Fibroblast of gingiva (primary cell): ENCODE measurements at regions not wholly inside any gene's neighbourhood (a gene's known extent, or its start where the extent isn't known, plus 50 kb on each side); places are given as distances from the start of the nearest gene placed in this dataset.

Source experiments
- DNase-seq: peaks from one replicate; pipeline ENCODE4 v3.0.0-alpha.2; 2011; ENCODE audit warnings: low read depth

DNA sequence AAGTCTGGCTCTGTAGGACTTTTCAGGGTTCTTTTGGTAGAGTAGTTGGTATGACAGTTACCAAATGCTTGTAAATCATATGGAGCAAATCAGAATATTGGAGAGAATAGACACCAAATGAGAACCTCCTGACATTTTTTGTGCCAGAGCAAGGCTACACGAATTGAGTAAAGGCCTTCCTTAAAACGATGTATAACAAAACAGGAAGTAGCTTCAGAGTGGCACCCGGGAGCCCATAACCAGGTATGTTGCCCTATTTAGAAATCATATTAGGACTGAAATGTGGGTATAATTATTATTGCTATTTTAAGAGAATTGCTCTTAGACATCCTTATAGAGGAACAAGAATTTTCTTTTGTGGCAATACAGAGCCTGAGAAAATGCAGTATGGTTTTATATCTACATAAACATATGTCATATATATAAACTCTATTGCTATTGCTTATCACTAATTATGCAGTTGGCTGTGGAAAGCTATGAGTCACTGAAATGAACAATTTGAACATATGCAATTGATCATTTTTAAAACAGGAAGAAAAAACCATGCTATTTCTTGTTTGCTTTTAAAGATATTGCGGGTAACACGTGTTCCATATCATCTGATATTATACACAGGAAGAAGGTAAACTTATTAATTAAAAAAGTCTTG is 197.4 kb upstream of the MTPN start:
- no peak for DNase-seq

DNA sequence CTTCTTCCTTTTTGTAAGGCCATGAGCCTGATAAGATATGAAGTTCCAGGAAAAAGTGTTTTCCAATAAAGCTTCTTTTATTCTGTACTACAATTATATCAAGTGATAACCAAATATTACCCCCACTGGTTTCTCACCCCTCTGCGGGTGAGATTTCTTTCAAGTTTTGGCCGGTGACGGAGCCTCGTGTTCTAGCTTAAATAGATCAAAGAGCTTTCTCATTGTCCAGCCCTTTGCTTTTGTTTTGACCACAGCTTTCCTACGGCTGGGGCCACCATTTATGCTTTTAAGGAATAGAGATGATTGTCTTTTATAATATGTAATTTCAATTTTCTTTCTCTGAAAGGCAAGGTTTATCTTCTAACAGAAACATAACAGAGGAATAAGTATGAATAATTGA is 196.7 kb upstream of the MTPN start:
- no peak for DNase-seq

DNA sequence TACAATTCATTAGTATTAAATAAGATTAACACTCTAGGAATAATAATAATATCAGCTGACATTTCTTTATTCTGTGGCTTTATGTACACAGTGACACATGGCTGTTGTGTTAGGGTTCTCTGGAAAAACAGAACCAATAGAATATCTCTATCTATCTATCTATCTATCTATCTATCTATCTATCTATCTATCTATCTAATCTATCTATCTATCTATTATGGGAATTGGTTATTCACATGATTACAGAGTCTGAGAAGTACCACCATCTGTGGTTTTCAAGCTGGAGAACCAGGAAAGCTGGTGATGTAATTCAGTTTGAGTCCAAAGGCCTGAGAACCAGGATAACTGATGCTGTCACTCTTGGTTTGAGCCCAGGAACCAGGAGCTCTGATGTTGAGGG is 194.1 kb upstream of the MTPN start:
- DNase-seq, result no peak

DNA sequence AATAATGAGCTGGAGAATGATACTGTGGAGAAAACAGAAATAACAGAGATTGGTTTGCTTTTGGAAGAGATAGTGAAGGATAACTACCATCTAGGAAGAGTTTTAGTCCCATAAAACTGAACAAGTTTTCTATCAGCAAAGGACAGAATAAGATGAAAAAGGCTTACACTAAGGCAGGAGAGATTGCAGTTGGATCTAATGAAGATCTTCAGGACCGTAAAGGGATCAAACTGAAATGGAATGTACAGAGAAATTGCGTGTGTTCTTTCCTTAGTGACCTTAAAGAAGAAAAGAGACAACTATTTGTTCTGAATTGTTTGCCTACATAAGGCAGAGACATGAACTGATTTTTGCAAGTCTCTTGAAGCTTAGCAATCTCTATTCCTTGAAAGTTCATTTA is 191.7 kb upstream of the MTPN start:
- DNase-seq, result no peak

DNA sequence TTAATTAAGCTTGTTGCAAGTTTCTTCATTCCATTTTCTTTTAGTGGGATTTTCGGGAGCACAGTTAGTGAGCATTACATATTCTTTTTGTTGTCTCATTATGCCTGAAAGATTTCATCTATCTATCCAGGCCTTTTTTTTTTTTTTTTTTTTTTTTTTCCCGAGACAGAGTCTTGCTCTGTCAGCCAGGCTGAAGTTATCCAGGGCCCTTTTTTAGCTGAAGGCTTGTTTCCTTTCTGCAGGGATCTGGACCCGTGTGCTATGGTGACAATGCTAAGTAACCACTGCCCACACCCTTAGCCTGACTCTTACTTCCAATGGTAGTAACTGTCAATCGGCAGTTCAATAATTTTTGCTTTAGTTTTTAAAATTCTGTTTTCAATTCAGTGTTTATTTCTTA is 190.8 kb upstream of the MTPN start:
- DNase-seq, result no peak

DNA sequence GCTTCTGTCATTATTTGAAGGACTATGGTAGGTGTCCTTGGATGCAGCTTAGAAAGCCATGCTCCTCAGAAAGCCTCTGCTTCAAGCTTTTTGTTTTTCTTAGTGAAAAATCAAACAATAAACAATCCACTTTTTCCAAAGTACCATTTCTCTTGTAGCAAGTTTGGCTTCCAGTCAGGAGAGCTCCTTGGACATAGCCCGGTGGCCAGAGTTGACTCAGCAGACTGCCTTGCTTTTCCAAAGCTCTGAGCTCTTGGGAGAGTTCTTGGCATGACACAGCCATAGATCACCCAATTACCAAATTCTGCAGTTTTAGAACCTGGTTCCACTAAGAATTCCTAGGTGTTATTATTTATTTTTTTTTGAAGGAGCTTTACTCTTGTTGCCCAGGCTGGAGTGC is 189.4 kb upstream of the MTPN start:
- no peak for DNase-seq

DNA sequence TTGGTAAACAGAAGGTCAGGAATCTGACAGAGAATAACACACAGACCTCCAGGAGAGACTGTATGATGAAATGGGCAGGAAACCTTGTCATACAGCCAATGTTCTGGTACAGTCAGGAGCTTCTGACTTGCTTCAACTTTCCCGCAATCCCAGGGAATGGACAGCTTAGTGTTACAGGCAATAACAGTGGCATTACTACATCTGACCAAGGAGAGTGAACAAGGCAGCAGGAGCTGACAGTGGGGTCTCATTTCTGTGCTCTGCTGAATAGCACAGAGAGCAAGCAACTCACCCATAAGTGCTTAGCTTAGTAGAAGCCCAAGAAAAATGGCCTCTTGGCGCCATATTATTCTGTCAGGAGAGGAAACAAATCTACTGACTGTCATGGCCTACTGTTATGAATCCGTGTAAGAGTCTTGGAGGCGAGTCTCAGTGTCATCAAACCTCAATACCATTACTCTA is 186.2 kb upstream of the MTPN start:
- DNase-seq, result no peak

DNA sequence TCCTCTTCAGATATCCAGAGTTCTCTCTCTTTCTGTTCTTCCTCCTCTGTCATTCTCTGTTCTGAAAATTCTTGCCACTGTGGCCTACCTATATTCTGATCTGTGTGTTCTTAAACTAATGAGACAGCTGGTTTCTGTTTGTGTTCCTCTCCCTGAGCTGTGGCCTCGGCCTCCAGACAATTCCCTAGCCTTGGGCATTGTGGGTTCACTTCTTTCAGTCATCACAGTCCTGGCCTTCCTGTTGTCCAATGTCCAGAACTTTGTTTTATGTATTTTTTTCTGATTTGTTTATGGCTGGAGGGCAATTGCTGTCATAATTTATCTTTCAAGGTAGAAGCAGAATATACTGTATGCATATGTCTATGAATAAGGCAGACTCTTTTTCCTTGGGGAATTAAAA is 173.2 kb upstream of the MTPN start:
- DNase-seq, result no peak

DNA sequence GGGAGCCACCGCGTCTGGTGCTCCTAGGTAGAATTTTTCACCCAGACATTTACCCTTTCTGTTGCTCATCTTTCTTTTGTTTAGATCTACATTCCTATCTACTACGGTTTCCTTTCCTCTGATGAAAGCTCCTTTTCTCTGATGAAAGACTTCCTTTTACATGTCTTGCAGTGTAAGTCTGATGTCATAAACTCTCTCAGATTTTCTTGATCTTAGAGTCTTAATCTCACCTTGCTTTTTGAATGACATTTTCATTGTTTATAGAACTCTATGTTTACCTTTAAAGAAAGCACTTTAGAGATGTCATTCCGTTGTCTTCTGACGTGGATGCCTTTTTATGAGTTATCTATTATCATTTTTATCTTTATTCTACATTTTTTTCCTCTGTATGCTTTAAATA is 171.8 kb upstream of the MTPN start:
- DNase-seq, result no peak

DNA sequence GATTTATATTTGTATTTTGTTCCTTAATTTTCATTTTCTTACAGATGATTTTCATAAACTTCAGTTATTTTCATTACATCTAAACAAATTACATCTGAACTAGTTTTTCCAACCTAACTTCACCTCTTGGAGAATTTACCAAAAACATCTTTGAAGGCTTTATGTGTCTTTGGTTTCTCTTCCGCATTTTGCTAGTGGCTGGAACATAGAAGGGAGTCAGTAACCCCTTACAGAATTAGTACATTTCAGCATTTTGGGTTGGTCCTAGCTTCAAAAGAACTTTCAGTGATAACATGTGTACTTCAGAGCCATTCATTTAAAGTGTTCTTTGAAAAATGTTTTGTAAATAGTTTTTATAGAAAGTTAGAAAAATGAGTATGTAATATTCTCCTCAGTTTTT is 169.8 kb upstream of the MTPN start:
- no peak for DNase-seq

DNA sequence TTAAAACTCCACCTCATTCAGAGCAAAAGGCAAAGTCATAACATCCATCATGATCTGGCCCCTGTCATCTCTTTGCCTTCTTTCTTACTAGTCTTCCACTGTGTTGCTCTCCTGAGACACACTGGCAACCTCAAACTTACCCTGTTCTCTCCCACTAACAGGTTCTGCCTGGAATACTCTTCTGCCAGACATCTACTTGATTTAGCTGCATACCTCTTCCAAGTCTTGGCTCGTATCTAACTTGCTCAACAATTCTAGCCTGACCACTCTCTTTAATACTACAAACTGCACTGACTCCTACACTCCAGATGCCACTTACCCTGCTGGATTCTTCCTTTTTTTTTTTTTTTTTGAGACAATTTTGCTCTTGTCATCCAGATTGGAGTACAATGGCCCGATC is 167.0 kb upstream of the MTPN start:
- no peak for DNase-seq

DNA sequence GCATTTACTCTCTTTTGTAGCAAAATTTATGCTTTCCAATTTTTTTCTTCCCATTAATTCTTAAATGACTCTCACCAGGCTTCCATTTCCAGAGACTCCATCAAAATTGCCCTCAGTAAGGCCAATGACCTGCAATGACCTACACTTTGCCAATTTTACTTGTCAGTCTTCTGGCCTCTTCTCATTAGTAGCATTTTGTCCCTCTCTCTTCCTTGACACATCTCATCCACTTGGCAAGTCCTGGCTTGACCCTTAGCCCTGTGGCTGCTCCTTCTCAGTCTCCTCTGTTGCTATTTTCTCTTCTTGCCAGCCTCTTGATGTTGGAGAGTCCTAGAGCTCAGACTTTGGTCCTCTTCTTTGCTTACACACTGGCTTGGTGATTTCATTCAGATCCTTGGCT is 166.1 kb upstream of the MTPN start:
- no peak for DNase-seq

DNA sequence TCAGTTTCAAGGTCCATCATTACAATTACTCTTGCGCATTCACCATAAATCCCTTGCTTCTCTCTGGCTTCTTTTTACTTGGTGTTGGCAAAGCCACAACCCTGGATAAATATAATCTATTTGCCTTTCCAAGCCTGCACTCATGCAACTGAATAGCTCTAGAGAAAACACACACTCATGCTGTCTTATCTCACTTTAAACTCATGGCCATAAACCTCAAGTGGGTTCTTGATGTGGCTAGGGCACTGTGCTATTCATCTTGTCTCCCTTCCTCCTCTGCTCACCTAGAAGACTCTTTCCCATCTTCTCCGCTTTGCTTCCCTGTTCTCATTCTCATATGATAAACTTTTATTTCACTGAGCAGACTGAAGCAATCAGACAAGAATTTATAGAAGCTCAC is 165.4 kb upstream of the MTPN start:
- DNase-seq, result no peak

DNA sequence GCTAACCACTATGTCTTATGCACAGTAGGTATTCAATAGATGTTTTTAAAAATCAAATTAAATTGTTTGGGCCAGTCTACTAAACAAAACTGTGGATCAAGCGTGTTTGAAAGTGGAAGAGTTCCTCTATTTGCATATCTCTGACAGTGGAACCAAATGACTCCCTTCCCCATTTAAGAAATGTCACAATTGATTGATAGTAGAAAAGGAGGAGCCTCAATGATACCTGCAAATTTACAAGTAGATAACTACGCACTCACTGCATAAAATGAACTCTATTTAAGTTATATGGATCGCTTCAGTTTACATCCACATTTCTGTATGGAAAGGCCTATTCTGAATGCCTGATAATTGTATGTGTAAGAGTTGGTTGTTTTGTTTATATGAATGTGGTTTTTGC is 163.3 kb upstream of the MTPN start:
- DNase-seq, result no peak

DNA sequence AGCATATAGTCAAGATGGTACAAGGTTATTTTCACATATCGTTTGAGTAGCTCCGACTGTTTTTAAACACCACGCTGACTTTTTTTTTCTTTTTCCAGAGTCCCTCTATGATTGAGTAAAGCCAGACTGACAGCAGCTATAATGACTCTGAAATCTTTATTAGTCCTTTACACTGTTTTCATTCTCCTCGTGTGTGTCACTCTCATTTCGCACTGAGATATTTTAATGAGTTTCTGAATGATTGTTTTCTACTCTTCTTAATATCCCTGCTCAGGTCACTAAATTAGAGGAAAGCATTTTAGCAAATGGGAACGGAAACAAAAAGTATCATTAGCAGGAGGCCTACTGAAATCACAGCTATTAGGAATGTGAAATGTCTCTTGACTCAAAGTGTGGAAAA is 162.3 kb upstream of the MTPN start:
- DNase-seq, result no peak

DNA sequence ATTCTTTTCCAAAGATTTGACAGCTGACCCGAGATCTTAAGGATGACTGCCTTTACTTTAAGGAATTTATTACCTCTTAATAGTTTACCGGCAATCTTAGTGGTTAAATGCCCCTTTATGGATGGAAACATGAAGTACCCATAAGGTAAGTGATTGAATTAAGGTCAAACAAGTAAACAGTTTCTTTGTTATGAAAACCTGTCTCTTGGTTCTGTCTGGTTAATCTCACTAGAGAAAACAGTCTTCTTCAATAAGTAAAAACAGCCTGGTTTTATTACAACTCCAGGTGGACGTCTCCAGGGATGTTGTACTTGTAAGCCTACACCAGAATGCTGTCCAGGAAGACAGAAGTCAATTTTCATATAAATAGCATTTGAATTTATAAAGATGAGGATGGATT is 161.8 kb upstream of the MTPN start:
- no peak for DNase-seq

DNA sequence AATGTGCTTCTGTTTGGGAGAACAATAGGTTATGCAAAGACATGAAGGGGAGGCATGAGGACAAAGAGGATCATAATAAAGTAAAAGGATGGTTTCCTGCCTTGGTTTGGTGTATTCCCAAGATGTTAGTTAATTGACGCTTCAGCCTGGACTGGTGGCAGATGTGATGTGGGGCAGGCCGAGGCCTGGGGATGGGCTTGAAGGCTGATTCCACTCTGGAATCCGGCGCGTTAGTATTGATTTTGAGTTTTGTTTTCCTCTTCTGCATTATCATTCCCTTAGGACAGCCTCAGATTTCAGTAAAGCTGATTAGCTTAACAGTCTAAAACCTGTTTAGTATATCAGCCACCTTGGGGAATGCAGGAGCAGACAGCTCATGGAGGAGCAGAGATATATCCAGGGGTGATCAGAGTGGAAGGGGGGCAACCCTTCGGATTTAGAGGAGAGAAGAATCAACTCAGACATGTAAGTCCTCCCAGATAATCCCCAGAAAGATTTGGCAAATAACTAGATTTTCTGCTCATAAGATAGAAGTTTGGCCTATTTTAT is 159.8 kb upstream of the MTPN start:
- no peak for DNase-seq

DNA sequence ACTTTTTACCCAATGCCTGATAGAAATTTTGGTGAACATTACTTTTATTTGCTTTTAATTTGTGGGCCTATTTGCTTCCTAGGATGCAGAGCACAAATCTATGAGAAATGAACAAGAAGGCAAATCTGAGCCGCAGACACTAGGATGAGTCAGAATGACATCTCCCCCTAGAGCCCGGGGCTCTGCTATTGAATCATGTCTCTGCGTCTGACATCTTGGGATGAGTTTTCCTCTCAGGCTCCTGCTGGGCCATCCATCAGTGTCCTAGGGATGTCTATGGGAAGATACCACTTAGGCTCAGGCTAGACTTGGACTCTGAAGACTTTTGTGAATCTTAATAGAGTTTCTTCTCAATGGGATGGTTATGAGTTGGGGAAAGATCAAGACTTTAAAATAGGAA is 157.3 kb upstream of the MTPN start:
- no peak for DNase-seq

DNA sequence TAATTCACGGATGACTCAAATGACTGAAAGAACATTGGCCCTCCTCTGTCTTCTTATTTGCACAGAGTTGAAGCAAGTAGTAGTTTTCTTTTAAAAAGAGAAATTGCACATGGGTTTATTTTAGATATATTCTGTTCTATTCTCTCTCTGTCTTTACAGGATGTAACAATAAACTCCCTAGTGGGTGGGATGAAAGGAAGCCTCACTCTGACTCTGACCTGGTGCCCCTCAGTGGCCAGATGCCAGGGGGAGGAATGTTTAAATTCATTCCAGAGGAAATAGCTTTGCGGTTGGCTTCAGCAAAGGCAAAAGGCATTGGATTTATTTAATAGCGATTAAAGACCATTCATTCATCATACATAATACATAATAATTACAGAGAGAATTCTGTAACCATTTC is 156.4 kb upstream of the MTPN start:
- no peak for DNase-seq

DNA sequence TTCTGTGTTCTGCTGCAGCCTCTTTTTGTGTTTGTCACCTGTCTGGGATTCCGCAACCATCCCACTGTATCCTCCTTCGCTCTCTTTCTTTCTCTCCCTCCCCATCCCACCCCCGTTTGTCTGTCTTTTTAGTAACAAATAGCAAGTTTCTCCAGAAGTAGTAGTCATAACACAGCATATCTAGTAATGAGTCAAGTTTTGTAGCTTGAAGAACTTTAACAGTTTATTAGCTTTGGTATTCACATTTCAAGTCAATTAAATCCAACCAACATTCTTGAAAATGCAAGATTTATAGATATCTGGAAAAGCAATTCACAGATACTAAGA is 154.1 kb upstream of the MTPN start:
- no peak for DNase-seq

DNA sequence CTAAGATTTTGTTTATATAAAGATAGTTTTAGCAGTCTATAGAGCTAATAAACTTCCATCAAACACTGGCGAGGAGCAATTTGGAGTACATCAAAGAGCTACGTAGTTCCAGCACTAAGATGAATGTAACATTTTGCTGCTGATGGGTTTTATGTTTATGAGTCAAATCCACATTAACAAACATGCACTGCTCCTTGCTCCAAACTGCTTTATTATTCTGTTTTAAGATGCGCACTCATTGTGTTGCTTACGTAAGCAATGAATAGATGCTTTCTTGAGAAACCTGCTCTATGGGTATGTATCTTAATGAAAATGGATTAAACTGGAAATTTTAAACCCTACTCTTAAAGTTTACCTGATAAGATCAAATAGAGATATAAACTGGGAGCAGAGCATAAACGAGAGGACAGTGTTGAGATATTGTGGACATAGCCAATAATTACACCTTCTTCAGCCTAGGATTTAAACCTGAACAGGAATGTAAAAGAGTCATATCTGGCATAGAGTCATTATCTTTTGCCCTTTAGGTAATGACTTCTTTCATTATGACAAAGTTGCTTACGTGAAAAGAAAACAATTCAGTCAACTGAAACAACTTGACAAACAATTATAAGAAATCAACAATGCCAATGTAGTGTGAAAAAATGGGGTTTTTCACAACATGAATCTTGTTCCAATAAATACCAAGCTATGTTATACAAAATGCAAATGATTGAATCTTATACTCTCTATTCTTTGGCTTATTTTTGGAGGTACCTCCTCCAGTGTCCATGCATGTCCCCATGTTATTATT is 153.5 kb upstream of the MTPN start:
- DNase-seq, result no peak

DNA sequence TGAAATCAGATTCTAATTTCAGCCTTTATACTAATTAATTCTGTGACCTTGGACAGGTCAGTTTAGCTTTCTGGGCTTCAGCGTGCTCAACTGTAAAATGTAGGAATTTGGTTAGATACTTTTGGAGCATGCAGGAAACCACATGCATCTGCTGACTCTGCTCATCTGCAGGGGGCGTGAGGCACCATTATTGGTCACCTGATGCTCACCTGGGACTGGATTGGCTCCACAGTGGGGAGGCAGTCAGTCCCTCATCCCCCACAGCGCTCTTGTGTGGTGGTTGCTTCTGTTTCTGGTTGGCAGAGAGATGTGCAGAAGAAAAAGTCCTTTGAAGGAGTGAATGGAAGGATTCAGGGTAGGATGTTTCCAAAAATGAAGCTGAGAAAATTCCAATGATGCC is 150.9 kb upstream of the MTPN start:
- DNase-seq, result no peak

DNA sequence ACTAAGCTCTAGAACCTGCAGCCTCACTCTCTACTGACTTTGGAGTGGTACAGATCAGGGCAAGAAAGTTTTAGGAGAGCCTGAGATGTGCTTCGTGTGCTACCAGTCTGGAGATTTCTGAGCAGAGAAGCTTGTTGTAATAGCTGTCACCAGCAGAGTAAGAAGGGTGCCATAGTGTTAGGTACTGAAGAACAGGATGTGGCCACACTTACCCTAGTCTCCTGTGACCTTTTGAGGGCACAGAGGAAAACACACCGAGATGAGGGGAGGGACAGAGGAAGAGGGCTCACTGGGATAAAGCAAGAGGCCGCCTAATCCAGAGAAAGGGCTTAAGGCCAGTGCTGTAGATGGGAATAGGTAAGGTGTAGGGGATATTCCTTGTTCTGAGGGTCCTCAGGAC is 146.2 kb upstream of the MTPN start:
- DNase-seq, result no peak

DNA sequence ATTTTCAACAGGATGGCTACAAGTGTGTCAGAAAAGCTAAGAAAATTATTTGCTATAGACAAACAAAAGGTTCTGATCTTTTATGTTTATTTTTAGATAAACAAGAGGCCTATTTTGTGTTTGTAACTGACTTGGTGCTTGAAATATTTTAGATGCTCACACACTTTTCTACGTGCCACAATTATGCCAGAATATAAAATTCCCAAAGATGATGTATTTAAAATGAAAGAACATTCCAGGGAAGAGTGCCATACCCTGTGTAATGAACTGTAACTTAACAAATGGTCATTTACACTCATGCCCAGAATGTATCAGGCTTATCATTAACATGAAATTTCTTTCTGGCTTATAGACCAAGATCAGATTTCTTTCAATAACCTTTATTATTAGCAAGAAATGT is 144.9 kb upstream of the MTPN start:
- no peak for DNase-seq
